Inflammatory macrophage treated with lipopolysaccharide for 1 hour (primary cell): ENCODE measurements at regions not wholly inside any gene's neighbourhood (a gene's known extent, or its start where the extent isn't known, plus 50 kb on each side); places are given as distances from the start of the nearest gene placed in this dataset.

Experiments
- DNase-seq, 2 donors: peaks; one replicate each; pipeline ENCODE4 v3.0.0-alpha.2; 2020 to 2022

DNA sequence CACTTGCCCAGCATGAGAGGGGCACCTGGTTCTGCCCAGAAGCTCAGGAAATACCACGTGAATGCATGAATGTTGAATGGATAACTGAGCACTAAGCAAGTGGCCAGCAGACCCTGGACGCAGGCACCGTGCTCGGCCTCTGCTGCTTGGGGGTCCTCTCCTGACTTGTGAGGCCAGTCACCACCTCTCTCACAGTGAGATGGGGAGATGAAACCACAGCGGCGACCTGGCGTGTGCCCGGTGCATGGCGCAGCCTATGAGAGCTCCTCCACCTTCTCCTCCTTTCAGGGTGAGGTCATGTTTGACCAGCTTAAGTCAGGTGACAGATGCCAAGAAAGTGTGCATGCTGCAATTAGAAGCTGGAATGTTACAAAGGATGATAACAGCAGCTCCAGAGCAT lies 75.5 kb downstream of the HMX1 start:
- no peak for DNase-seq

GRCh38 chr4:8795140-8795539 lies 76.5 kb downstream of the HMX1 start:
- DNase-seq, result no peak

DNA sequence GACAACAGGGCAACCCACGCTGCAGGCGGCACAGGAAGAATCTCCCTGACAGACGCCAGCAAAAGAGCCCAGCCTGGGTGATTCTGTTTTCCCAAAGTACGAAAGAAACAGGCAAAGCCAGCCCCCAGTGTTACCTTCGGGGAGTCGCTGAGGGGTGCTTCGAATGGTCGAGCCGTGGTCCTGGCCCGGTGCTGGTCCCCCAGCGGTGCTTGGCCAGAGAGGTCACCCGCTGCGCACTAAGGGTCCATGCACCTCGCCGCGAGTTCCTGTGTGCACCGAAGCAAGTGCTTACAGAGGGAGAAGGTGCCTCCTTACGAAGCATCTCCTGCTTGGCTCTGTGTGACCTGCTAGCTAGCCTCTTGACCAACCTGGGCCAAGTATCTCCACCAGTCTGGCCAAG lies 77.1 kb downstream of the HMX1 start:
- DNase-seq, result no peak

- DNase-seq, result no peak
Observed at GRCh38 chr4:8793571-8794160, 78.0 kb downstream of the HMX1 start.

DNA sequence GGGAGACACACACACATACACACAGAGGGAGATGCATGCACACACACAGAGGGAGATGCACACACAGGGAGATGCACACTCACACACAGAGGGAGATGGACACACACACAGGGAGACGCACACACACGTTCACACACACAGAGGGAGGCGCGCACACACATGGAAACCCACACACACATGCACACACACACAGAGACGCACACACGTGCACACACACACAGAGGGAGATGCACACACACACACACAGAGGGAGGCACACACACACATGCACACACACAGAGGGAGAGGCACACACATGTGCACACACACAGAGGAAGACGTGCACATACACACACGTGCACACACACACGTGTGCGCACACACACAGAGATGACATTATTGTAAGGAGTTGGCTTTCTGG lies 79.1 kb downstream of the HMX1 start:
- DNase-seq, result no peak

GRCh38 chr4:8791609-8792008 lies 80.0 kb downstream of the HMX1 start:
- DNase-seq, result no peak

GRCh38 chr4:8790749-8791148 lies 80.9 kb downstream of the HMX1 start:
- no peak for DNase-seq

DNA sequence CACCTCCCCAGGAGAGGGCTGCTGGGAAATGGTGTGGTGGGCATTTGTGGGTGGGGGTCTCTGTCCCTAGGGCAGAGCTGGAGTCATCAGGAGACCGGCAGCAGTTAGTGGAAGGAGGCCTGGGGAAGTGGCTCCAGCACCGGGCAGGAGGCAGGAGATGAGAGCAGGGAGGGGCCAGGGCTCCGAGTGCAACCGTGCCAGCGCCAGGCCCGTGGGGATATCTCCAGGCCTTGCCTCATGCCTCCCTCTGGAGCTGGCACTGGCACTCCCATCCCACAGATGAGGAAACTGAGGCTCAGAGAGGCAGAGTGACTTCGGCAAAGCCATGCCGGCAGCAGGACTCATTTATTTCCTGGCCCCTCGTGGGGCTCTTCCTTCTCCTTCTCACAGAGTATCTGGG lies 83.5 kb downstream of the HMX1 start:
- DNase-seq, result no peak

- DNase-seq, result no peak
Observed at GRCh38 chr4:8786166-8786565, 85.5 kb downstream of the HMX1 start.

- DNase-seq, result no peak
Observed at GRCh38 chr4:8785656-8786142, 85.9 kb downstream of the HMX1 start.

DNA sequence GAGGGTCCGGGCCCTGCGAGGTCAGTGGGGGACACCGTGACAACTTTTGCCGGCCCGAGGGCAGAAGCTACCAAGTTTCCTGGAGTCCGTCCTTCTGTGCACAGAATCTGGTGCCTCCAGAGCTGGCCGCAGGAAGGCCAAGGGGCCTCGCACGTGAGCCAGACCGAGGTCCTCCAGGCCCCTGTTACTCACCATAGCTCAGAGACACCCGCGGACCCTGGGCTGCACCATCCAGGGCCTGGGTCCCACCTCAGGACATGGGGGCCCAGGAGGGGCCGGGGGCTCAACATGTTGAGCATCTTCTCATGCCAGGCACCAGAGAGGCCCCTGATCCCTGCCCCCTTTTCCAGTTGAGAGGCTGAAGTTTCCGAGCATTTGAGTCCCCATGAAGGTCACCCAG lies 87.9 kb downstream of the HMX1 start:
- DNase-seq, result no peak

DNA sequence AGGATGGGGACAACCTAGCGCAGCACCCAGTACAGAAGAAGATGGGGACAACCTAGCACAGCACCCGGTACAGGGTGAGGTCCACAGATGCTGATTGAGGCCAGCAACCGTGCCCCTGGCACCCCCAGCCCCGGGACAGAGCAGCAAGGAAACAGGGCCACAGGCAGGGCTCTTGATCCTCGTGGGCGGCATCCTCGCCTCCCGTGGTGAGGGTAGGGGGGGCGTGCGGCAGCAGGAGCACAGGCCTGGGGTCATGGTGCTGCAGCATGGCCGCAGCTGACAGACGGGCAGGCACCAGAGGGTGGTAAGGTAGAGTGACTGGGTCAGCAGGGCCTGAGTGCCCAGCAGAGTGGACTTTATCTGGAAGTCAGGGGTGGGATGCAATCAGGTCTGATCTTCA lies 89.5 kb downstream of the HMX1 start:
- DNase-seq, result no peak

GRCh38 chr4:8781641-8782040 lies 90.0 kb downstream of the HMX1 start:
- no peak for DNase-seq

DNA sequence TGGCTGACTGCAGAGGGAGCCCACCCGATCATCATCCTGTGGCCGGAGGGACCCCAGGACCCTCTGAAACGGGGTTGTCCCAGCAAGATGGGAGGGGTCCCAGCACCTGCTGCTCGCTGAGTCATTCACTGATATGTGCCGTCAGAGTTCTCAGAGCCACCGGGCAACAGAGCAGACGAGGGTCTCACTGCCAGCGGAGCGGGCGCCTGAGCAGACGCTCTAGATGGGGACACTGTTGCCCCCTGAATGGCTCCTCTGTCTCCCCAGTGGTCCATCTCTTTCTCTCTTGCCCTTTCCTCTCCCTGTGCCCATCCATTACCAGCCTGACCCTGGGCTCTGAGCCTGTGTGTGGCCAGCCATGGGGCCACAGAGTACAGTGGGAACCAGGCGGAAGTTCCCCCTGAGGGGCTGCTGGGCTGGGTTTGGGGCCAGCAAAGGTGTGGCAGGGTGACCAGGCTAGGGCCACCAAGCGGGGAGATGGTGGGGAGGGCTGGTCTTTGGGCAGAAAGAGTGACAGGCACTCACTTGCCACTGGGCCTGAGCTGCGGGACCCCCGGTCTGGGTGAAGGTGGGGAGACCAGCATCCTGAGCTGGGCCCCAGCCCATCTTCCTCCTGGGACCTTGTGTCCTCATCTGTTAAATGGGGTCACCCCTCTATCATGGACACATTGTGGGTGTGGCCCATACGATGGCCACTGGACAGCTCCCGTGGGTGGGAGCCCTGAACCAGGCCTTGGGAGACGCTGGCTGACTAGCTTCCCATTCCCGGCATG lies 90.9 kb downstream of the HMX1 start:
- DNase-seq, result no peak

GRCh38 chr4:8780086-8780485 lies 91.6 kb downstream of the HMX1 start:
- no peak for DNase-seq

DNA sequence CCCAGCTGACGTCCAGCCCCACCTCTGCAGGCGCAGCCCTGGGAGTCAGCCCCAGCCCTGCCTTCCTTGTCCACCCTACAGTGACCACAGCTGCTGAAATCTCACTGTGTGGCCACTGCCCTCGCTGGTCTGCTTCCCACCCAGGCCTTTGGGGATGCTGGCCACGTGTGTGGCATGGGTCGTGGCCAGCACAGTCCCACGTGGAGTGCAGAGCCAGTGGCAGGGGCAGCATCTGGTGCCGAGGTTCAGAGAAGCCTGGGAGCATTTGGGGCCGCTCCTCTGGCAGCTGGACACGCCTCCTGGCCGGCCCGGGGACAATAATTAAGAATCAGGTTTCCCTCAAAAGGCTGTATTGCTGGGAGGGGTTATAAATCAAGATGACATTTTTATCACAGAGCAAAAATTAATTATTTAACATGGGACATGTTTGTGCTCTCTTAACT lies 92.1 kb downstream of the HMX1 start:
- no peak for DNase-seq

- DNase-seq, result no peak
Observed at GRCh38 chr4:8778760-8779159, 92.9 kb downstream of the HMX1 start.

DNA sequence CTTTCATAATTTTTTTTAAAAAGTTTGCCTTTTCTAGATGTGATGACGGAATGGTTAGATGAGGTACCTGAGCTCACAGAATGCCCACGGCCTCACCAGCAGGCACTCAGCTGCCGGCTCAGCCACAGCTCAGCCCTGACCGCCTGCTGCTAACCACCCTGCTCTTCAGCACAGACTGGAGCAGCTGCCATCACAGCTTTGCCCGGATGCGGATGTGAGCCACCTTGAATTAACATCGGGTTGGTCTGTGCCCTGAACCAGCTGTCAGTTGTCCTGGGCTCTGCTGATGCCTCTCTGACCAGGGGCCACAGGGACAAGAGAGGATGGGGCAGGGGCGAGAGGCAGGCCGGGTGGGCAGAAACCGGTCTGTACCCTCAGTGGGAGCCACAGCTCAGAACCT lies 93.3 kb downstream of the HMX1 start:
- no peak for DNase-seq

GRCh38 chr4:8777320-8778196 lies 94.1 kb downstream of the HMX1 start:
- no peak for DNase-seq

DNA sequence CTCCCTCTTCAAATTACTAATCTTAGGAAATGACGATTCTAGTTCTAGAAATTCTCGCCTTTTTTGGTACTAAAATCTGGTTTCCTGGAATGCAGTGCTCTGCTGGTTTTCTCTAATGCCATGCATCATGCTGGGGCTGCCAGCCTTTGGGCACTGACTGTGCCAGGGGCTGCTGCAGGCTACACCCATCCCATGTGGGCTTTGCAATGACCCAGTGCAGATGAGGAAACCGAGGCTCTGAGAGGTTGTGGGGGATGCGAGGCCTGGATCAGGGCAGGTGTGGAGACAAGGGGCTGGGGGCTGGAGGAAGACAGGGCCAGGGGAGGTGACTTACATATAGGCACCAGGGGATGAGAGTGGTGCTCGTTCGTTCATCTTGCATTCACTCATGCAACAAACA lies 95.3 kb downstream of the HMX1 start:
- no peak for DNase-seq

- no peak for DNase-seq
Observed at GRCh38 chr4:8775751-8776355, 95.8 kb downstream of the HMX1 start.

DNA sequence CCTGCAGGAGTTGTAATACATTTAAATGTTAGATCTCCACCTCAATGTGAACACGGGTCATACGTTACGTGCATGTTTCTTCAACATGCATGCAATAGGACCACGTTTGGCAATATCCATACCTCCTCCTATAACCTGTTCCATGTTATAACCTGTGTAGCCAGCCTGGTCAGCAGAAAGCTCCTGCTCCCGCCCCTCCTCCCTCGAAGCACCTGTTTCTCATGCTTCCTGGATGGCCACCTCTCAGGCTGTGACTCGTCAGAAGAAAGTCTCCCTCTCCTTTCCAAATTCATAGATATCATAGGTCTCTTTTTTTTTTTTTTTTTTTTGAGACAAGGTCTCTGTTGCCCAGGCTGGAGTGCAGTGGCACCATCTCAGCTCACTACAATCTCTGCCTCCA lies 96.5 kb downstream of the HMX1 start:
- no peak for DNase-seq

DNA sequence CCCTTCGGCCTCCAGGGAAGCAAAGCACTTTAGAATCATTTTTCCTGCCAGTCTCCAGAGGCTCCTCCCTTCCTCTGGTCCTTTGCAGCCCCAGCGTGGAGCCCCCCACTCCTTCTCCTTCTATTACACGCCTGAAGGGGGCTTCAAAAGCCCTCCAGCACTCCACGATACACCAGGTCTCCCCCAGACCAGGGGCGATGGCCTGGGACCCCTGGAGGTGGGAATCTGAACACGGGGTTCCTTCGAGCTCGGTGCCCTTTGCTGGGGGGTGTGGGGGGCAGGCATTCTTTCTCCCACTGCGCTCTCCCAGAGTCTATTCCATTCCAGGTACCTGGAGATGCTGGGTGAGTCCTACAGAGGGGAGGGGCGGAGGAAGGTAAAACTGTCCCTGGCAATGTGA lies 97.6 kb downstream of the HMX1 start:
- DNase-seq, result no peak
